Limb (tissue), 2 donors: ENCODE measurements at regions not wholly inside any gene's neighbourhood (a gene's known extent, or its start where the extent isn't known, plus 50 kb on each side); places are given as distances from the start of the nearest gene placed in this dataset.
"Not testable (repeated sequence)": the region's sequence is repeated elsewhere in the genome, so short reads cannot be mapped to it uniquely, and the experiment has no call there.

Experiments used
- DNase-seq, 2 donors: peaks; one replicate each; pipeline ENCODE4 v3.0.0-alpha.2; 2016; ENCODE audit errors: extremely low spot score in 2 of 2

DNA sequence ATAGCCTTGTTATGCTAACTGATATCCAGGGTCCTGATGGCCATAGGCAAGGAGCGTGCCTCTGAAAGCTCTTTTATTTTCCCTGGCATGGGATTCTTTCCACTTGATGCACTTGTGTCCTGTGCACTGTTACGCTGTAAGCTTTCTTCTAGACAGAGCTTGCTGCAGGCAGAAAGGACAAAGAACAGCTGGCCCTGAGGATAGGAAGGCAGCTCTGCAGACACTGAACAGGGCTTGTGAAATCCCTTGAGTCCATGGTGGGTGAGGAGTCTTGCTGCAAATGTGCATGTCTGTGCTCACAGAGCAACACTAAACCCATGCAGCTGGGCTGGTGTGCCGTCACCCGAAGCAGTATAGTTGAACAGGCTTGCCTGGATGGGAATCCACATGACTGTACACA is 126.6 kb downstream of the AKAP11 start:
- DNase-seq = no peak

GRCh38 chr13:42400188-42400833 is 128.4 kb downstream of the AKAP11 start:
- DNase-seq = no peak

GRCh38 chr13:42401376-42401775 is 129.4 kb downstream of the AKAP11 start:
- no peak for DNase-seq

- no peak for DNase-seq
Observed at GRCh38 chr13:42405665-42406390, 133.9 kb downstream of the AKAP11 start.

DNA sequence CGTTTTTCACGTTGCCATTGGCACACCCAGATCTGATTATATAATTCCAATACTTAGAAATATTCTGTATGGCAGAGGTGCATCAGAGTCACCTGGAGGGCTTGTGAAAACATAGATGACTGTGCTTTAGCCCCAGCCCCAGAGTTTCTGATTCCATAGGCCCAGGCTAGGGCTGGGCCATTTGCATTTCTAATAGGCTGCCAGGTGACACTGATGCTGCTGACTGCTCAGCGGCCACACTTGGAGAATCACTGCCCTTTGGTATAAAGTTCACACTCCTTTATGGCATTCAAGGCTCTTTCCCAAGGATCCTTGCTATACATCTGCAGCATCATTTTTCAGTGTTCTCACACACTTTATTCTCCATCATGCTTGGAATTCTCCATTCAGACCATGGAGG is 137.1 kb downstream of the AKAP11 start:
- DNase-seq = no peak

GRCh38 chr13:42409551-42409950 is 137.6 kb downstream of the AKAP11 start:
- DNase-seq = no peak

DNA sequence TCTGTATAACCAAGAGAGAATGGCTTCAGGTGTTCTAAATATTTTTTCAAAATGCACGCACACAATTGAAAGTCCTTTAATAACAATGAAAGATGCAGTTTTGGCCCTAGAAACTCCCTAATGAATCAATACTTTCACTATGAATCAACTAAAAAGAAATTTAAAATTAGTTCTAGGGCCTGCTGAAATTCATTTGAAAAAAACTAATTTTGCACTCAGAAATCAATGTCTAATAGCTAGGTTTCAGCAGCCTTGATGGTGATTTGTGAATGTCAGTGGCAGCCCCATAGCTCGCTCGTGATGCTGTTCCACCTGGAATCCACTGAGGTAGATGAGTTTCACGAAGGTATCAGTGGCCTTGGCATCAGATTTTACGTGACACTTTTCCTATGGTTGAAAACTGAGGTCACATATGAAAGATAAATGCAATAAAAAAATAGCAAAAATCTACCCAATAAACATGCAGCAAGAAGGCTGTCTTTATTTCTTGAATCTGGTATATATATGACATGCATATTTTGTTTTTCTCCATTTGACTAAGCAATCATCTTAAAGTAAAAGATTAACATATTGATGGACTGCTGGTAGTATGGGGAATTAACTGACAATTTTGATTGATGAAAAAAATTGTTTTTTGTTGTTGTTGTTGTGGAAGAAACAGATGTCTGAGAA is 141.0 kb downstream of the AKAP11 start:
- no peak for DNase-seq

DNA sequence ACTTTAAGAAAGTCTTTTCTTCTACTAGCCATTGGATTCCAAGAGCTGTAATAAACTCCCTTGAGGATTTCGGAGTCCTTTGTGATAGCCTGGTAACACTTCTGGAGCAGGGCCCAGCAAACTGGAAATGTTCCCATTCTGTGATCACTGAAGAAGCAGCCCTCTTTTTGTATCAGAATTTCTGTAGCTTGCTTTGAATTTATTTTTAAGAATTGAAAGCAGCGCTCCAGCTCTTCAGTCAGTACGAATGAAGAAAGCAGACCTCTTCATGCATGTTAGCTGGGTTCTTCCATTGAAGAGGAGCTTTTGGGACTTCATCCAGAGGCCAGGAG is 141.5 kb downstream of the AKAP11 start:
- no peak for DNase-seq

DNA sequence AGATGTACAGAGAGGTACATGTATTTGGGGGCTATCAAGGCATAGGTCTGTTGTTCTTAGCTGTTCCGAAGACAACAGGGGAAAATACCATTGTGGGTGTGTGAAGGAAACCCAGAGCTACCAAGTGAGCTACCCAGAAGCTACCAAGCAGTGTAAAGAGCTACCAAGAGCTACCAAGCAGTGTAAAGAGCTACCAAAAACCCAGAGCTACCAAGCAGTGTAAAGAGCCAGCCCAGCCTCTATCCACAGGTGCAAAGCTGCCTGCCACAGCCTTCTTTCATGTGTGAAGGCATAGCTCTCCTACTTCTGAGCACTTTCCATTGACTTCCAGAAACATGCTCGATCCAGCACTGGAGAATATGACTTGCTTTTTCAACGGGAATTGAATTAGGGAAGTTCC is 145.7 kb downstream of the AKAP11 start:
- DNase-seq = no peak

DNA sequence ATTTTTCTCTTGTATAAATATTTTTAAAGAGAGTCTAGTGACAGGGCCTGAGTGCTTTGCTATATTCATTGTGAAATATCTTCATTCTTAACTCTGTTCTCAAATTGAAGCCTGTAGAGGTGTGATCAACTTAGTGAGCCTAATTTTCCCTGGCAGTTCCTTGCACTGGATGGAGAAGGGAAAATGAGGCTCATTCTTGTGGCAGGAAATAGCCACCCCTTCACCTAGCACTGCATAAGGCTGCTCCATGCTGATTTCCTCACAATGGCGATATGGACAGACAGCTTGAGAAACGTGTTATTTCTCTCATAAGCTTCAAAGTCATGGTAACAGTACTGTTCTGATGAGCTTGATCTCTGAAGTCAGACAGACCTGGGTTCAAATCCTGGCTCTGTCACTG is 146.2 kb downstream of the AKAP11 start:
- no peak for DNase-seq

- DNase-seq = no peak
Observed at GRCh38 chr13:42420304-42420703, 148.4 kb downstream of the AKAP11 start.

DNA sequence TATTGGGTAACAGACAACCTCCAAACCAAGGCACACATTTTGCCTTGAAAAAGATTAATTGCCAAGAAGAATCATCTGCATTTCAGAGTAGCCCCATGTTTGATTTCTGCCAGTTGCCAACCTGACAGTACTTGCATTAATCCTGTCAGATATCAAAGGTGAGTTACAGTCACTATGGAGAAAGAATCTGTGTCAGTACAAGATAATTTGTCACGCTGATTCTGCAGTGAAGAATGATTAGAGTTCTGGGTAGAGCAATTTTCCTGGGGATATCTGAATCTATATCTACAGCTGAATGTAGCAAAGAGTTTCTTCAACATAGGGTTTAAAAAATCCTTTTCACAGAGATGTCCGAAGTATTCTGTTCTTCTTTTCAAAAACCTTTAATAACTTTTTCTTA is 150.7 kb downstream of the AKAP11 start:
- no peak for DNase-seq

DNA sequence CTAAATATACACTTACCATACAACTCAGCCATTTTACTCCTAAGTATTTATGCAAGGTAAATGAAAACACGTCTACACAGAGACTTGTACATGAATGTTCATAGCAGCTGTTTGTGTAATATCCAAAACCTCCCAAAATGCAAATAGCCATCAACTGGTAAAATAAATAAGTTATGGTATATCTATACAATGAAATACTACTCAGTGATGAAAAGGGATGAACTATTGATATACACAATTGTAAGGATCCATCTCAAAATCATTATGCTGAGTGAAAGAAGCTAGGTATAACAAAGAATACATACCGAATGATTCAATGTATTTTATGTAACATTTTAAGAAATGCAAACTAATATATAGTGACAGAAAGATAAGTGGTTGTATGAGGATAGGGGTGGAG is 149.8 kb upstream of the TNFSF11 start:
- no peak for DNase-seq

- DNase-seq = no peak
Observed at GRCh38 chr13:42445354-42445753, 128.6 kb upstream of the TNFSF11 start.

DNA sequence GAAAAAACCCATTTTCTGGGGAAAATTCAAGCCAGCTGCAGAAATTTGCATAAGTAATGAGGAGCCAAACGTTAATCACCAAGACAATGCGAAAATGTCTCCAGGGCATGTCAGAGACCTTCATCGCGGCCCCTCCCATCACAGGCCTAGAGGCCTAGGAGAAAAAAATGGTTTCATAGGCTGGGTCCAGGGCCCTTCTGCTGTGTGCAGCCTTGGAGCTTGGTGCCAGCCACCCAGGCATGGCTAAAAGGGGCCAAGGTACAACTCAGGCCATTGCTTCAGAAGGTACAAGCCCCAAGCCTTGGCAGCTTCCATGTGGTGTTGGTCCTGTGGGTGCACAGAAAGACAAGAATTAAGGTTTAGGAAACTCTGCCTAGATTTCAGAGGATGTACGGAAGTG is 127.4 kb upstream of the TNFSF11 start:
- DNase-seq = not testable (repeated sequence)

DNA sequence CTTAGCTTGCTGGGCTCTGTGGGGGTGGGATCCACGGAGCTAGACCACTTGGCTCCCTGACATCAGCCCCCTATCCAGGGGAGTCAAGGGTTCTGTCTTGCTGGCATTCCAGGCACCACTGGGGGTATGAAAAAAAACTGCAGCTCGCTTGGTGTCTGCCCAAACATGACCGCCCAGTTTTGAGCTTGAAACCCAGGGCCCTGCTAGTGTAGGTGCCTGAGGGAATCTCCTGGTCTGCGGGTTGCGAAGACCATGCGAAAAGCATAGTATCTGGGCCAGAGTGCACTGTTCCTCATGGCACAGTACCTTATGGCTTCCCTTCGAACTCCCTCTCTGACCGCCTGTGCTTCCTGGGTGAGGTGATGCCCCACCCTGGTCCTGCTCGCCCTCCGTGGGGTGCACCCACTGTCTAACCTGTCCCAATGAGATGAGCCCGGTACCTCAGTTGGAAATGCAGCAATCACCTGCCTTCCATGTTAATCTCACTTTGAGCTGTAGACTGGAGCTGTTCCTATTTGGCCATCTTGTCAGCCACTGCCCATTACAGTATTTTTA is 120.8 kb upstream of the TNFSF11 start:
- DNase-seq = no peak

- no peak for DNase-seq
Observed at GRCh38 chr13:42454749-42455148, 119.2 kb upstream of the TNFSF11 start.

DNA sequence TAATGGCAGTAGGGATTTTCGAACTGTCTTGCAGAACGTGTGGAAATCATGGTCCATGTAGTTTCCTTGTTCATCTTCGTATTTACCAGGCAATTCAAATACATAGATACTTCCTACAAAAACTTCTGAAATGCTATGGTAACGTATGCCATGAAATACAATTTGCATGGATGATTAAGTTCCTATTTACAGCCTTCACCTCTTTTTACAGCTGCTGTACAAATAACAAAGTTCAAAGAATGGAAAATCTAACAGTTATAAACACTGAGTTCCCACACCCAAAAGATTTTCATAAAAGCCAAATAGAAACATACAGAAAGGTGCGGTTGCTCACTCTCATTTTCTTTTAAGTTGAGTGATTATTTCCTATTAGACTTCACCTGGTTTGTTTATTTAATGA is 115.8 kb upstream of the TNFSF11 start:
- DNase-seq = no peak

- DNase-seq = no peak
Observed at GRCh38 chr13:42466123-42466522, 107.8 kb upstream of the TNFSF11 start.

DNA sequence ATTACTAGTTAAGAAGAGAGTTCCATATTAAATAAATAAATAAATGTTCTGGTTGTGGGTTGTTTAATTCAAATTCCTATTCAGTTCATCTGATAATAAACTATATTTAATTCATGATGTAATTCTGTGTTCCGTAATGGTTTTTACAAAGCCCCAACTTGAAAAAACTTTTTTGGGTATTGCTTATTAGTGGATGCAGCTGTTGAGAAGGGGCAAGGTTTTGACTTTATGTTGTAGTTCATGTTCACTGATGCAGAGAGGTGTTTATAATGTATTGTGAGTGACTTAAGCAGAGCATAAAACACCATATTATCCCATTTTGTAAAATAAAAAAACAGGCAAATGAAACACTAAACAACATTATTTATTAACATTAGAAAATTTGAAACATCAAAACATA is 107.3 kb upstream of the TNFSF11 start:
- no peak for DNase-seq

GRCh38 chr13:42474954-42475353 is 99.0 kb upstream of the TNFSF11 start:
- DNase-seq = no peak

GRCh38 chr13:42477596-42478190 is 96.3 kb upstream of the TNFSF11 start:
- DNase-seq = no peak
